ENCODE measurements at regions not wholly inside any gene's neighbourhood (a gene's known extent, or its start where the extent isn't known, plus 50 kb on each side); places are given as distances from the start of the nearest gene placed in this dataset.

DNA sequence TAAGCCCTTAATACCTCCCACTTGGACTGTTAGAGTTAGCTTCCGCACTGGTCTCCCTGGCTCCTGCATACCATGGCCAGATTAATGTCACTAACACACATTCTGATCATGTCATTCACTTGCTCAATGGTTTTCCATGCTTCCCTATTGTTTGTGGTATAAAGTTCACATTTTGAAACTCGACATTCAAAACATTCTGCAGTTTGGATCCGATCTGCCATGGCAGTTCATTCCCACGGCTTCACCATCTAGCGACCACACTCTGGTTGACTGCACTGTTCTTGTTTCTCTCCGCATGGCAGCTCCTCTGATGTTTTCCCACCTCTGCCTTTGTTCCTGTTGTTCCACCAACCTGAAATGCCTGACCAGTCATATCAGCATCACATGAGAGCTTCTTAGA is 87.4 kb upstream of the WAC start:
- TF ChIP-seq MAX (IDR thresholded peaks at IDR 0.05) (no peak), RAD21 (IDR thresholded peaks at IDR 0.05; ENCODE audit: low read depth) (no peak), CTCF (IDR thresholded peaks at IDR 0.05 in 2 of 3, conservative IDR thresholded peaks at IDR 0.05 in 1 of 3; ENCODE audit: borderline replicate concordance in 1 of 3, insufficient read depth in 1 of 3, low read depth in 2 of 3, low read length in 2 of 3) (no peak), EGR1 (IDR thresholded peaks at IDR 0.05; ENCODE audit: low read depth) (no peak), ZBTB33 (IDR thresholded peaks at IDR 0.05; ENCODE audit: extremely low read depth, insufficient replicate concordance, low read length) (no peak), SIN3A (IDR thresholded peaks at IDR 0.05; ENCODE audit: low read depth) (no peak), CBX3 (IDR thresholded peaks at IDR 0.05; ENCODE audit: low read depth) (no peak), ATF3 (IDR thresholded peaks at IDR 0.05) (no peak), EZH2 (IDR thresholded peaks at IDR 0.05) (no peak), POLR2A (IDR thresholded peaks at IDR 0.05; ENCODE audit: borderline replicate concordance, extremely low read depth, insufficient read depth, insufficient read length) (no peak)
